Thyroid gland (tissue), 4 donors: ENCODE measurements at regions not wholly inside any gene's neighbourhood (a gene's known extent, or its start where the extent isn't known, plus 50 kb on each side); places are given as distances from the start of the nearest gene placed in this dataset.

ENCODE experiments used
- CTCF ChIP-seq, 6 experiments: fragments of 200-600 bp in 3 of 6; fragments of 450-650 bp in 3 of 6; sonication (generic) in 3 of 6; IDR thresholded peaks; one replicate each; pipeline ENCODE4 v1.5.1; 2016 to 2019; ENCODE audit warnings: antibody characterized with exemption in 6 of 6, mild to moderate bottlenecking in 2 of 6, inconsistent platforms in 1 of 6, moderate library complexity in 1 of 6
- POLR2A ChIP-seq, 2 donors: fragments of 450-650 bp; IDR thresholded peaks; one replicate each; pipeline ENCODE4 v1.6.1; 2017; ENCODE audit warnings: antibody characterized with exemption in 2 of 2, mild to moderate bottlenecking in 2 of 2, moderate library complexity in 1 of 2

GRCh38 chr22:49689255-49689770 is 138.4 kb downstream of the BRD1 start:
- TF ChIP-seq POLR2A (IDR thresholded peaks at IDR 0.05) (no peak), CTCF (IDR thresholded peaks at IDR 0.05) (no peak)
